ENCODE measurements at regions not wholly inside any gene's neighbourhood (a gene's known extent, or its start where the extent isn't known, plus 50 kb on each side); places are given as distances from the start of the nearest gene placed in this dataset.

- DNase-seq, result no peak
Observed at GRCh38 chr1:105964879-105965278, 1091.6 kb upstream of the PRMT6 start.

- no peak for DNase-seq
Observed at GRCh38 chr1:105997516-105997915, 1059.0 kb upstream of the PRMT6 start.

GRCh38 chr1:106022312-106022902 is 1034.1 kb upstream of the PRMT6 start:
- DNase-seq, result no peak

- no peak for DNase-seq
Observed at GRCh38 chr1:106027871-106028270, 1028.6 kb upstream of the PRMT6 start.

DNA sequence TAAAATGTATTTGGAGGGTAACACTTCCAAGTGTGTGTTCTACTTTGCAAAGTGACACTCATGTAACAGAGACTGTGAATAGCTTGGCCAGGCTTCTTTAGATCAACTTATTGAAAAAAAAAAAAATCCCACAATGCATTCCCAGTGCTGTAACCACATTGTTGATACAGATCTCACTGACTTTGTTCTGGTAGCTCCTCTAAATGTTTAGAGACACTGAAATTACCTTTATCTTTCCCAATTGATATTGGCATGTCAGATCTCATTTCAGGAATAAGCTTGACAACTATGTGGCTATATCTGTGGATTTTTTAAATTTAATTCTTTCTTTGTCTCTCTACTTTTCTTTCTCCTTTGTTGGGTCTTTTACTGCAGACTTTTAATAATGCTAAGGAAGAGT is 1018.9 kb upstream of the PRMT6 start:
- no peak for DNase-seq

DNA sequence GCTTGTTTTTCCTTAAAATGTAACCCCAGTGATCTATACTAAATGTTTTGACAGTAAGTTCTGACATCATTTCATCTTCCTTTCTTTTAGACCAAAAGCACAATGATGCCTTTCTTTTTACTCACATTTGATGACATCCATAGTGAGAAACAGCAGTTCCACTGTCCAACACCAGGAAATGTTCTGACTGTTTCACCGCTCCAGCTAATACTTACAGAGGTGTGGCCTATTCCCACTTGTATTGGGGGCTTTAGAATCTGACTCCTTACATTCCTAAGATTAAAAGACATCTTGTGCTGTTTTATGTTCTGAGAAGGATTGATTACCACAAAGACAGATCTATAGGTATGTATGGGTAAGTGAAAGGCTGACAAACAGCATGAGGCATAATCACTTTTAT is 1018.2 kb upstream of the PRMT6 start:
- no peak for DNase-seq

DNA sequence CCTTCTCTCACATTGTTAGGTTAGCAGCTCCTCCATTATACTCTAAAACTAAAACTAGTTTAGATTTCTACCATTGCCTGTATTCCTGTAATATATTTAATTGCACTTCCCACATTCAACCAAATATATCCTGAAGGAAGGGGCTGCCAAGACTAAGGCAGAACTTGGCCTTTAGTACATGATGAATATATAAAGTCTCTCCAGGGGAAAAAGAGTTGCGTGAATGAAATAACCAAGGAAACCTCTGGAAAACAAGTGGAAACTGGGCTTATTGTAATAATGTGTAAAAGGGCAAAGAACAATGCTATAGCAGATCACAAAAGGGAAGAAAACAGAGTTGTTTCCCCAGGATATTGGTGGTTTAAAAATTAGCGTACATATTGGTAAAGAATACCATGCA is 1012.5 kb upstream of the PRMT6 start:
- DNase-seq, result no peak

- no peak for DNase-seq
Observed at GRCh38 chr1:106047210-106047609, 1009.3 kb upstream of the PRMT6 start.

- no peak for DNase-seq
Observed at GRCh38 chr1:106049595-106049994, 1006.9 kb upstream of the PRMT6 start.

DNA sequence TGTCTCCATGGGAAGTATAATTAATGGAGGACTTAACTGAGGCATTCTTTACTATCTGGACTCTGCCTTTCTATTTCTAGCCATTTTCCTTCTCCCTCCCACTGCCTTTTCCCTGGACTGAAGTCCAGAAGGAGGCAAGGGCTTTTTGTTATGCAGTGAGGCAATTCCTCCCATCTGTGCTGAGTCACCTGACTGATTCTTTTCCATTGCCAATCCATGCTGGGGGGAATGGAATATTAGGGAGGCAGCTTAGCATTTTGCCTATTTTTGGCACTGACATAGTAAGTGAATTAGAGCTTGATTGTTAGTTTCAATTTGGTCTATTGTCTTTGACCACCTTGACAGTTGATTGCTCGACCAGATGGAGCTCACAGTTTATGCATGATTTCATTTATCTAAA is 1000.6 kb upstream of the PRMT6 start:
- no peak for DNase-seq

GRCh38 chr1:106061586-106062495 is 994.6 kb upstream of the PRMT6 start:
- no peak for DNase-seq

DNA sequence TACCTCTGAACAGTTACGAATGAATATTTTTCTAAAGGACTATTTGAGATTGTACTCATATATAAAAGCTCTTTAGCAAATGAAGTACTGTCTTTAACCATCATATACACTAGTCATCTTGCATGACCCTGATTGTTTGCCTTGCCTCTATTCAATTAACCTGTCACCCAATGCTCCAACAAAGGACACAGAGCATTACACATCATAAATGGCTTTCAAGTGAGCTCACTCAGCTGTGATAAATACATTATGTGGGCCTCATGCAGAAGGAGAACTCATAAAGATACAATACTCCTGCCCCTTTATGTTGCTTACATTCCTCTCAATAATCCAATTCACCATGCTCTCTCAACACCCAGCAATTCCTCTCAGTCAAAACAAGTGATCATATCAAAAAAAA is 993.0 kb upstream of the PRMT6 start:
- no peak for DNase-seq

DNA sequence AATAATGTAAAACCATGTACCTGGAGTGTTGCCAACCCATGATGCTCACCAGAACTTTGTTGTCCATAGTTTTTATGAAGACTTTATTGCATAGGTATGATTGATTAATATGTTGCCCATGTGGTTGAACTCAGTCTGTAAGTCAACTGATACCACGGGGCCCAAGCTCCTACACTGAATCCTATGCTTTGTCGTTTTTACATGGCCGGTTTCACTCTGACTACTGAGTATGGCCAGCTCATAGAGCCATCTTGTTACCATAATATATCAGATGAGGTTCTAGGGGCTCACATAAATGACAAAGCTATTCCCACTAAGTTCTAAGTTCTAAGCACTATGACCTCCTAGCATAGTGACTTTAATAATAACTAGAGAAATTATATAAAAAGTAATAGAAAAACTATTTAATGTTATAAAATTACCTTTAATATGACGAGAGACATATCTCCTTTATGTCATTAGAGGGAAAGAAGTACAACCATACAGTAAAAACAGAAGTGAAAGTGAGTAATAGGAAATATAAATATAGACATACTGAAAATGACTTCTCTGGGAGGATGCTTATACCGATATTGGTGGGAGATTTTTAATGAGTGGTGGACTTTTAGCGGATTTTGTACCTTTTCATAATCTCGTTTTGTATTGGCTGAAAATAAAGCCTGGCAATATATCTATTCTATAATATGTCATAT is 983.4 kb upstream of the PRMT6 start:
- no peak for DNase-seq

DNA sequence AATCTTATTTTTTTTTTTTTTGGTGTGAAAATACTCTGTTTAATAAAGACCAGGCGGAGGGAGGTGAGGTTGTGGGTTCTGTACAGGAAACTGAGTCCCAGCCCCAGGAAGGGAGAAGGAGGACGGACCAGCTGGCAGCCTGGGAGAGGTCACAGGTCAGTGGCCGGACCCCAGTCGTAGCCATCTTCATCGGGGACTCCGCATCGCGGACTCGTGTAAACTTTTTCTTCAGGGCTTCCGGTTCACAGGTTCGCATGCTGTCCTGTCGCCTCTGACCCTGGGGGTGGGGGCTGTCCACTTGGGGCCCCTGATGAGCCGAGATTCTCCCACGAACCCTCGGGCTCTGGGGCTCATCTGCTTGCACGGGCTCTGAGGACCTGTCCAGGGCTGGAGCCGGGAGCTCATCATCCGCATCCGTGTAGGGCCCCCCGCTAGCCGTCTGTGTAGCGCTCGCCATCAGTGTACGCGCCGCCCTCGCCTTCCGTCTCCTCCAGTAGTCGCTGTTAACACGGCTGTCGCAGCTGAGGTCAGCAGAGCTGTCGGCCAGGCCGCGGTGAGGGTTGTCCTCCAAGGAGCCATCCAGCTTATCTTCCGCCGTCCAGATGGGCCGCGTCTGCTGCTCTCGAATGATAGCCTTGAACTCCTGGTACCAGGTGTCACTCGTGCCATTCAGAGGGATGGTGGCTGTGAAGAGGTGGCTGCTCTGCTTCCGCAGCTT is 975.7 kb upstream of the PRMT6 start:
- no peak for DNase-seq

DNA sequence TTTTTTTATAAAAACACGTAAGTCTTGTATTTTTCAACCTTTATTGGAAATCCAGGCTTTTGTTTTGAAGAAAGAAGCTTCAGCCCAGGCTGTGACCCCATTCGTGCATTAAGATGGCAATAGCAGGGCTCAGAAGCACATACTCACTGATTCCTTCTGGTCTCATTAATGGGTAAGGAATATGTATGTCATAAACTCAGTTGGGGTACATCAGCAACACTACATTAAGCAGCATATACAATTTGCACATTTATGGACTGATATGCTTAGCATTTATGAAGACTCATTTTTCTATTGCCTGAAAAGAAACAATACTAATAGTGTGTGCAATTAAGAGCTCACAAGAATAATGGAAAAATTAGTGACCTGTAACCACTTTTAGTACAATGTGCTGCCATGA is 945.4 kb upstream of the PRMT6 start:
- DNase-seq, result no peak

- DNase-seq, result no peak
Observed at GRCh38 chr1:106113851-106114250, 942.6 kb upstream of the PRMT6 start.

DNA sequence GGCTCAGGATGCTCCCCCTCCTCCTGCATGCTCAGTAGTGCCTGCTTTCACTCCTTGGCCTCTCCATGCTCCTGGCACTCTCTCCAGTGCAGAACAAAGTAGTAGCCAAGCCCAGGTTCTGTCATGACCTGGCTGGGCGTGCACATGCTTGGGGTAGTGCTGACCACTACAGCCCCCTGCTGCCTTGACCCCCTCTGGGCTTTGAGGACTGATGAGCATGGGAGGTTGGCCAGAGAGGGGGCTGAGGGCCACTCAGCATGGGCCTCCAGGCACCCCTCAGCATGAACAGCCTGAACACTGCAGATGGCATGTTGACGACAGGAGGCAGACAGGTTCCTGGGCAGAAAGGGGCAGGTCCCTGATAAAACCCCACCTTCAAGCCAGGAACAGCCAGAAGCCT is 935.7 kb upstream of the PRMT6 start:
- no peak for DNase-seq

DNA sequence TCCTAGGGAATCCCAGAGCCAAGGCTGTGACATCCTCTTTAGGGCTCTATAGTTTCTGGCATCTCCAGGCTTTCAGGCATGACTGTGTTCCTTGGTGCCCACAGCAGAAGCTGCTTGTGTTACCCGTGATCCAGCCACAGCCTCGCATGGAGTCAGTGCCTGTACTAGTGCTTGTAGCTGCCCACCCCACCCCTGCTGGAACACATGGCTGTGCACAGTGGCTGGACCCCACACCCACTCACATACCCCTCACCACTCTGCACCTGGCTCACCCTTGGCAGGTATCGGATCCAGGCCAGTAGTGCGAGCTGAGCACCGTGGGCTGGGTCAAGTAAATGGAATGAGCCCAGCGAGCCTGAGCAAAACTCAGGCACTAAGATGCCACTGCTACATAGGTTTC is 934.7 kb upstream of the PRMT6 start:
- no peak for DNase-seq

- DNase-seq, result no peak
Observed at GRCh38 chr1:106134561-106134960, 921.9 kb upstream of the PRMT6 start.

- no peak for DNase-seq
Observed at GRCh38 chr1:106173101-106173500, 883.4 kb upstream of the PRMT6 start.

DNA sequence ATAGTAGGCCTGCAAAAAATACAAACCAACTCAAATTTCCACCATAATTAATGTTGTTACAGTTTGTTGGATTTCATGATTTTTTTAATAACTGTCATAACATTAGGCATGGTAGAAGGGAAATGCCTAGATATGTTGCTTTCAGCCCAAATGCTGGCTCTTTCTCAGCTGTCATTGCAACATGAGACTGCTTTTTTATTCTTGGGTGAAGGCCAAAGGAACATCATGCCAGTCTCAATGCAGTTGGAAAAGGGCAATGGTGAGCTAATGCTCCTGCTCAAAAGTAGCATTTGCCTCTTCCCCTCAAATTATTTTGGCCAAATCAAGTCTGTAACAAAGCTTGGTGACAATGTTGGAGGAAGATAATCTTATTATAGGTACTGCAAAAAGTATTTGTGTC is 877.7 kb upstream of the PRMT6 start:
- no peak for DNase-seq

DNA sequence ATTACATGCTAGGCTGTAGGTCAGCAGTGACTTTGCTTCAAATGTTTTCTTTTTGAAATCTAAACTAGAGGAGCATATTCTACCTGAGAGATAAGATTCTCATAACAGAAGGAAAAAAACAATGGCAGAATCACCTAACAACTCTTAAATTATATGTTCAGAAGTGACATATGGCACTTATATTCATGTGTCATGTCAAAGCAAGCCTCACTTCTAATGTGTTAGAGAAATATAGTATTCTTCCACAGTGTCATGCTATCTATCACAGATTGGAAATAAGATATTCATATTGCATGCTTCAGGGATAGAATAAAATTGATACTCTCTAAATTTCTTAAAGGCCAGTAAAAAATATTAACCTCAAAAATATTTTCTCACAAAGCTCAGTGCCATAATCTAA is 874.6 kb upstream of the PRMT6 start:
- DNase-seq, result no peak

GRCh38 chr1:106185089-106185488 is 871.4 kb upstream of the PRMT6 start:
- no peak for DNase-seq

All from EL (cell line).